NCI-H1048 (cell line): ENCODE measurements at regions not wholly inside any gene's neighbourhood (a gene's known extent, or its start where the extent isn't known, plus 50 kb on each side); places are given as distances from the start of the nearest gene placed in this dataset.
"Not testable (repeated sequence)": the region's sequence is repeated elsewhere in the genome, so short reads cannot be mapped to it uniquely, and the experiment has no call there.

Source experiments
- DNase-seq: peaks from one replicate; lab custom pipeline; 2025; lab: John Stamatoyannopoulos, UW

DNA sequence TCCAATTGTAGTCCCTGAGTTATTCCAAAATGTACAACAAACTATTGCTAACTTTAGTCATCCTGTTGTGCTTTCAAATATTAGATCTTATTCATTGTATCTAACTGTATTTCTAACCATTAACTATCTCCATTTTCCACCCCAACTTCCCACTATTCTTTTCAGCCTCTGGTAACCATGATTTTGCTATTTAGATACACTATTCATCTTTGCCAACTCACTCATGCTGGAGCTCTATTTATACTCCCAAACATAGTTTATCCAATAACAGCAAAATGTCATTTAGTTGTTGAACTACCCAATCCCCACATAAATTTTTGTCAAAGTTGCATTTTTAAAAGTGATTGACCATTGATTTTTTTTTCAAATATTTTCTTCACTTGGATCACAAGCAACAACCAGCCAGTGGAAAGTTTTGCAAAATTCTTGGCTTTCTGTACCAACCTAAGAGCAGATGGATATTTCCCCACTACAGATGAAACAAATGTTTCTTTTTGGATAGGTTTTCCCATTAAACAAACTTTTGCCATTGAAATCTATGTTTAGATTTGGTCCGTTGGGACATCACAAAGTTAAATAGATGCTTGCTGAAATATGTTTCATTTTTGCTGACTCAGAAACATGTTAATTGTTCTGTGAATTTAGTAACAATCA lies 866.0 kb downstream of the LTN1 start:
- DNase-seq: no peak

DNA sequence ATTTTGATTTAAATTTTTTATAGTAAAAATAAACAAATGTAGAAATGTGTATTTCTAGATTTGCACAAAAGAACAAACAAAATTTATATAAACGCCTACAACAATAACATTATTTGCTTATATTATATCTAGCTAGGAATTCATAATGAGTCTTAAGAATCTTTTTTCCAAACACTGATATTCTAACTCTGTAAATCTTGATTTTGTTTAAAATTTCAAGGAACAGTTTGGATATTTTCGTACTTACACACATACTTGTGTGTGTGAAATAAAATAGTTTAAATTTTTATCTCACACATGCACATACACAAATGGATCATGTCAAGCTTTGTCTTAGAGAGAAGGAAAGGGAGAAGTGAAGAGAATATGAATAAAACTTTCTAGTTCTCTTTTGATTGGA lies 868.1 kb downstream of the LTN1 start:
- no peak for DNase-seq

DNA sequence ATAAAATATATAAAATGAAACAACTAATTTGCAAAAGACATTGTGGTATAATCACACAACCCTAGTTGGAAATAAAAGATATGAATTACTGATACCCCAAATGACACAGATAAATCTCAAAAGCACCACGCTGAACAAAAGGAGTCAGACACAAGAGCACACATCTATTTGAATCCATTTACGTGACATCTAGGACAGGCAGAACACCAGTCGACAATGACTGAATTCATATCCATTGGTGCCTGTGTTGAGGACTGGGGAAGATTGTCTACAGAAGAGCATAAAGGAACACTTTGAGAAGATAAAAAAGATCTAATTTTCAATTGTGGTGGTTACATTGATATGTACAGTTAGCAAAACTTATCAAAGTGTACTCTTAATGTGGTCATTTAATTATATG lies 874.1 kb downstream of the LTN1 start:
- DNase-seq: no peak

DNA sequence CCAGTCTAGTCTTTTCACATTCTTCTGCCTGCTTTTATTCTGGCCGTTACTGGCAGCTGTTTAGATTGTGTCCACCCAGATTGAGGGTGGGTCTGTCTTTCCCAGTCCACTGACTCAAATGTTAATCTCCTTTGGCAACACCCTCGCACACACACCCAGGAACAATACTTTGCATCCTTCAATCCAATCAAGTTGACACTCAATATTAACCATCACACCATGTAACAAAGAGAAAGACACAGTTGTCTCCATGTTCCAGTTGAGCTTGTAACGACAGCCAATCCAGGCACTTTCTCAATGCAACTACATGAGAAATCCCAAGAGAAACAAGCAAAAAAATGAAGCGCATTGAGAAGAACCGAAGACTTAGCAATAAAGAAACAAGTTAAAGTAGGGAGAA lies 877.7 kb downstream of the LTN1 start:
- not testable (repeated sequence) for DNase-seq

GRCh38 chr21:28113718-28114117 lies 879.0 kb downstream of the LTN1 start:
- DNase-seq: no peak

- DNase-seq: no peak
These were observed 880.2 kb downstream of the LTN1 start for GRCh38 chr21:28112511-28112910.

DNA sequence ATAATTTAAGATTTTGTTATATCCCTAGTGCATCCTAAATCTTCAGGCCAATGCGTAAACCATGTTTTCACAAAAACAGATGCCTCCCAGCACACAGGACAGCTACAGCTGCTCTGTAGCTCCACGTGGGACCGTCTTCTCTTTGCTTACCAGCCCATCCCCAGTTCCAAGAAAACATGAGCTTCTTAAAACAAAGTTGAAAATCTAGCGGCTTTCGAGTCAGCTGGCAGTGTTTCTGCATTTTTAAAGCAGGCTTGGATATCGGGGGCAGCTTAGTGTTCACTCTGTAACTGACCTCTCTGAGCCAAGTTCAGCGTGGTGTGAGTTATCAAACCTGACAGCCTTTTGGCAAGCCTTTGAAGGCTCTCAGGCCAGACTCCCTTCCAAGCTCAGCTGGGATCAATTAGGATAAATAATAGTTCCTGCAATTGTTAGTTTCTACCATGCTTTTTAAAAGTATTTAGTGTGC lies 881.5 kb downstream of the LTN1 start:
- no peak for DNase-seq

GRCh38 chr21:28110716-28111115 lies 882.0 kb downstream of the LTN1 start:
- no peak for DNase-seq

DNA sequence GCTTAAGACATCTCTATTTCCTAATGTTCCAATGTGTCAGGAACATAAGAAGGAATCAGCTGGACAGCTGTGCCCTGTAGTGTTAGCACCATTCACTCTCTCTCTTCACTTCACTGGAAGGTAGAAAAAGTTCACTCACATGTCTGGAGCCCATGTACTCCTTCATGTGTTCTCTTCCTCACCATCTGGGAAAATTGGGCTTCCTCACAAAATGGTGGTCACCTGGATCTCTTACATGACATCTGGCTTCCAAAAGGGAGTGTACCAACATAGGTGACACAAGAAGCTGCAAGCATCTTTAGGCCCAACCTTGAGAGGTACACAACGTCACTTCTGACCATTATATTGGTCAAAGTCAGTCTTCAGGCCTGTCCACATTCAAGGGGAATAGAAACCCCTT lies 882.6 kb downstream of the LTN1 start:
- no peak for DNase-seq

DNA sequence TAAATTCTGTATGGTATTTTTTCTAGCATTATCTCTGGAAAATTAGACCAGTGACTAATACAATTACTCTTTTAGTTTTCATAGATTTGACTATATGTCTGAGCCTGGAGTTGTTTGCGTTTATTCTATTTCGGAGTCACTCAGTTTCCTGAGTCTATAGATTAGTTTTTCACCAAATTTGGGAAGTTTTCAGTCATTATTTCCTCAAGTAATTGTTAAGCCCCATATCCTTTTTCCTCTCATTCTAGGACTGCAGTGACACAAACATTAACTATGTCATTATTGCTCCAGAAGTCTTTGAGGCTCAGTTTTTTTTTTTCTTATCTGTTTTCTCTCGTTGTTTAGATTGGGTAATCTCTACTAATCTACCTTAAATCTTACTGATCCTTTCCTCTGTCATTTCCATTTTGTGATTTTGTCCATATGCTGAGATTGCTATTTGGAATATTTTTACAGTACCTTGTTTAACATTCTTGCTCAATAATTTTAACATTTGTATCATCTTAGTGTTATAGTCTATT lies 886.2 kb downstream of the LTN1 start:
- no peak for DNase-seq

GRCh38 chr21:28104346-28104745 lies 888.3 kb downstream of the LTN1 start:
- DNase-seq: no peak

GRCh38 chr21:28100366-28100765 lies 892.3 kb downstream of the LTN1 start:
- no peak for DNase-seq

GRCh38 chr21:28099001-28099705 lies 893.5 kb downstream of the LTN1 start:
- DNase-seq: no peak

GRCh38 chr21:28091466-28091865 lies 901.2 kb downstream of the LTN1 start:
- DNase-seq: no peak

GRCh38 chr21:28090546-28090945 lies 902.1 kb downstream of the LTN1 start:
- no peak for DNase-seq

- no peak for DNase-seq
These were observed 902.9 kb downstream of the LTN1 start for GRCh38 chr21:28089599-28090441.

DNA sequence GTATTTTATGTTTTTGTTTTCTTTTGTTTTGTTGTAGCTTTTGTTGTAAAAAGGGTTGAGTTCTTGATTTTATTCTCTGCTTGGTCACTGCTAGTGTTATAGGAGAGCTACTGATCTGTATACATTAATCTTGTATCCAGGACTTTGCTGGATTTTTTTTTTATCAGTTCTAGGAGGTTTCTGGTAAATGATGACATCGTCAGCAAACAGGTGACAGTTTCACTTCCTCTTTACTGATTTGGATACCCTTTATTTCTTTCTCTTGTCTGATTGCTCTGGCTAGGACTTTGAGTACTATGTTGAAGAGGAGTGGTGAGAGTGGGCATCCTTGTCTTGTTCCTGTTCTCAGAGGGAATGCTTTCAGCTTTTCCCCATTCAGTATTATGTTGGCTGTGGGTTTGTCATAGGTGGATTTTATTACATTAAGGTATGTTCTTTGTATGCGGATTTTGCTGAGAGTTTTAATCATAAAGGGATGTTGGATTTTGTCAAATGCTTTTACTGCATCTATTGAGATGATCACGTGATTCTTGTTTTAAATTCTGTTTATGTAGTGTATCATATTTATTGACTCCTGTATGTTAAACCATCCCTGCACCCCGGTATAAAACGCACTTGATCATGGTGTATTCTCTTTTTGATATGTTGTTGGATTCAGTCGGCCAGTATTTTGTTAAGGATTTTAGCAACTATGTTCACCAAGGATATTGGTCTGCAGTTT lies 905.7 kb downstream of the LTN1 start:
- no peak for DNase-seq

DNA sequence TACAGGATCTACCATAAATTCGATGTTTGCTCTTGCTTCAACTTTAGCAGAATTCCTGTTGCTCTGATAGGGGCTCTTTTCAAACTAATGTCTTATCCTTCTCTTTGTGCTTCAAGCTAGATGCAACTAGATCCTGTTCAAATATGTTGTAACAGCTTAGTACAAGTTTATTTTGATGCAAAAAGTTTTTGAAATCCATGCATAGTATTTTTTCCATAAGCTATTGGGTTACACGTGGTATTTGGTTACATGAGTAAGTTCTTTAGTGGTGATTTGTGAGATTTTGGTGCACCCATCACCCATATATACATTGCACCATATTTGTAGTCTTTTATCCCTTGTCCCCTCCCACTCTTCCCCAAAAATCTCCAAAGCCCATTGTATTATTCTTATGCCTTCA lies 907.7 kb downstream of the LTN1 start:
- no peak for DNase-seq

DNA sequence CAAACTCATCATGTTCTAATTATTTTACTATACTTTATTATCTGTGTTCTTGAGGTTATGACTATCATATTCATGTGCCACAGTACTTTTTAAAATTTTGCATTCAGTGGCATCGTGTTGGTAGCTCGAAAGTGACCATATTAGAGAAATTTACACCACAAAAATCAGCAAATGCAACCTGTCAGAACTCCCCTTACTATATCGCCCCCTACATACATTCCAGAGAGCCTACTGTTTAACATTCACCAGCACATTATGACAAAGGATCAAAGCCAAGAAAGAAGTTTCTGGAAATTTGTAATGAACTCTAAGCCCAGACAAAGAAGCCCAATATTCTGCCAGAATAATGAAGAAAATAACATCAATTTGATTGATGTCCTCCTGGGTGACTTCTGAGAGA lies 909.3 kb downstream of the LTN1 start:
- DNase-seq: no peak

DNA sequence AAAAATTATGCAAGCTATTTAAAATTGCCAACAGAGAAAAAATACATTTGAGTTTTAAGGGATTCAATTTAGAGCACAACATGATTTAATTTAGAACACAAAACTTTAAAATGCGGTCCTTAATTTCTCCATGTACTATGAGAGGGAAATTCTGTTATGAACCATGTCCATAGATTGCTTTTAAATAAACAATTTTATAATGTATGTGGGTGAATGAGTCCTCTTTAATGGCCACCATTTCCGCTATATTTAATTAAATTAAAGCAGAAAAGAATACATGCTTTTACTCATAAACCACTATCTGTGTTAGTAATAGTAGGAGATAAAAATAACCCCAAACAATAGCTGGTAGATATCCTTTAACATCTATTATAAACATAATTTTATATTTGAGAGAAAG lies 914.6 kb downstream of the LTN1 start:
- no peak for DNase-seq

GRCh38 chr21:28074676-28075075 lies 918.0 kb downstream of the LTN1 start:
- DNase-seq: no peak

- no peak for DNase-seq
These were observed 920.1 kb downstream of the LTN1 start for GRCh38 chr21:28072601-28073000.
